Mesenchymal stem cell (in vitro differentiated cells and primary cell): ENCODE measurements at regions not wholly inside any gene's neighbourhood (a gene's known extent, or its start where the extent isn't known, plus 50 kb on each side); places are given as distances from the start of the nearest gene placed in this dataset.

Experiments
- DNase-seq: peaks from one replicate; pipeline ENCODE4 v3.0.0-alpha.2; 2013
- H2AFZ ChIP-seq: one replicate; pipeline ENCODE4 v1.6.1; 2013; ENCODE audit warnings: low read depth, mild to moderate bottlenecking, control low read depth, inconsistent platforms, low read length, moderate library complexity
- H2AK5ac ChIP-seq: 2 replicates; pipeline ENCODE4 v1.6.1; 2013; ENCODE audit warnings: low read length, moderate library complexity, mild to moderate bottlenecking, inconsistent platforms; ENCODE audit not compliant: severe bottlenecking
- H2BK120ac ChIP-seq: one replicate; pipeline ENCODE4 v1.6.1; 2013; ENCODE audit warnings: low read depth, mild to moderate bottlenecking, inconsistent platforms, low read length, moderate library complexity
- H2BK12ac ChIP-seq, 2 experiments: one replicate each; pipeline ENCODE4 v1.6.1; 2013; ENCODE audit warnings: inconsistent platforms in 2 of 2, low read length in 2 of 2, mild to moderate bottlenecking in 2 of 2, moderate library complexity in 2 of 2, control low read depth in 1 of 2
- H2BK15ac ChIP-seq: one replicate; pipeline ENCODE4 v1.6.1; 2013; ENCODE audit warnings: mild to moderate bottlenecking, low read depth, inconsistent platforms; ENCODE audit not compliant: poor library complexity, severe bottlenecking
- H2BK5ac ChIP-seq: 2 replicates; pipeline ENCODE4 v1.6.1; 2013; ENCODE audit warnings: low read depth, mild to moderate bottlenecking, low read length, control low read depth, inconsistent platforms; ENCODE audit not compliant: poor library complexity, severe bottlenecking
- H3K14ac ChIP-seq, 2 experiments: one replicate each; pipeline ENCODE4 v1.6.1; 2013; ENCODE audit warnings: inconsistent platforms in 2 of 2, low read length in 2 of 2, control low read depth in 1 of 2, mild to moderate bottlenecking in 1 of 2, moderate library complexity in 1 of 2
- H3K18ac ChIP-seq, 2 experiments: one replicate each; pipeline ENCODE4 v1.6.1; 2013; ENCODE audit warnings: inconsistent platforms in 2 of 2, low read length in 2 of 2, control low read depth in 1 of 2, low read depth in 1 of 2, mild to moderate bottlenecking in 1 of 2
- H3K23ac ChIP-seq, 2 experiments: one replicate each; pipeline ENCODE4 v1.6.1; 2013; ENCODE audit warnings: inconsistent platforms in 2 of 2, low read length in 2 of 2, mild to moderate bottlenecking in 2 of 2, moderate library complexity in 2 of 2, control low read depth in 1 of 2
- H3K27ac ChIP-seq: 2 replicates; pipeline ENCODE4 v1.5.1; 2013; ENCODE audit warnings: mild to moderate bottlenecking, moderate library complexity, low read length, control low read depth, inconsistent platforms; ENCODE audit not compliant: poor library complexity, severe bottlenecking
- H3K27me3 ChIP-seq, 2 experiments: 2 replicates each; pipeline versions ENCODE4 v1.6.1 to v1.7.0; 2013; ENCODE audit warnings: low read length in 2 of 2, mild to moderate bottlenecking in 2 of 2, moderate library complexity in 2 of 2, control low read depth in 1 of 2, inconsistent platforms in 1 of 2; ENCODE audit not compliant: control insufficient read depth in 1 of 2, insufficient read depth in 1 of 2
- H3K36me3 ChIP-seq, 2 experiments: 2 replicates each; pipeline versions ENCODE4 v1.6.1 to v1.7.0; 2013; ENCODE audit warnings: low read length in 2 of 2, control low read depth in 1 of 2, inconsistent platforms in 1 of 2, low read depth in 1 of 2, mild to moderate bottlenecking in 1 of 2; ENCODE audit not compliant: insufficient read depth in 2 of 2, control insufficient read depth in 1 of 2
- H3K4ac ChIP-seq, 2 experiments: one replicate each; pipeline ENCODE4 v1.6.1; 2013; ENCODE audit warnings: inconsistent platforms in 2 of 2, low read length in 2 of 2, mild to moderate bottlenecking in 2 of 2, moderate library complexity in 2 of 2, control low read depth in 1 of 2, low read depth in 1 of 2
- H3K4me1 ChIP-seq: 2 replicates; pipeline ENCODE4 v1.6.1; 2013; ENCODE audit warnings: low read depth, low read length, control low read depth; ENCODE audit not compliant: control insufficient read depth, insufficient read depth
- H3K4me2 ChIP-seq: 2 replicates; pipeline ENCODE4 v1.6.1; 2013; ENCODE audit warnings: low read length, mild to moderate bottlenecking, inconsistent platforms; ENCODE audit not compliant: poor library complexity, severe bottlenecking
- H3K4me3 ChIP-seq, 2 experiments: 2 replicates each; pipeline versions ENCODE4 v1.5.1 to v1.7.0; 2013; ENCODE audit warnings: low read length in 2 of 2, mild to moderate bottlenecking in 2 of 2, control low read depth in 1 of 2, low read depth in 1 of 2; ENCODE audit not compliant: insufficient read depth in 1 of 2
- H3K79me1 ChIP-seq: replicated peaks from 2 replicates; pipeline ENCODE4 v1.6.1; 2013; ENCODE audit warnings: mild to moderate bottlenecking, control low read depth, low read length, inconsistent platforms; ENCODE audit not compliant: poor library complexity, severe bottlenecking
- H3K9ac ChIP-seq: 2 replicates; pipeline ENCODE4 v1.7.0; 2013; ENCODE audit warnings: mild to moderate bottlenecking, low read length, moderate library complexity
- H3K9me3 ChIP-seq: 2 replicates; pipeline ENCODE4 v1.7.0; 2013; ENCODE audit warnings: mild to moderate bottlenecking, low read length; ENCODE audit not compliant: control insufficient read depth
- H4K8ac ChIP-seq: one replicate; pipeline ENCODE4 v1.6.1; 2013; ENCODE audit warnings: inconsistent platforms, mild to moderate bottlenecking, low read length, moderate library complexity
- H4K91ac ChIP-seq: one replicate; pipeline ENCODE4 v1.6.1; 2013; ENCODE audit warnings: mild to moderate bottlenecking, low read length, inconsistent platforms
- WGBS: methylation state at CpG from one replicate; pipeline ENCODE4 v1.1.7; 2013; ENCODE audit warnings: mixed read lengths; 5-methylcytosine and 5-hydroxymethylcytosine counted together

- H3K4me1 ChIP-seq, result no peaks in the 10 kb centered on the region
- H3K9ac ChIP-seq, result no peak overlapping the region
- no peak overlapping the region for H2BK15ac ChIP-seq
- H2AK5ac ChIP-seq, result no peak overlapping the region
- no peak for DNase-seq
- H3K4ac ChIP-seq, result no peak overlapping the region
- H2BK12ac ChIP-seq, result no peak overlapping the region
- H3K4me3 ChIP-seq, result no peak overlapping the region
- H4K8ac ChIP-seq, result no peak overlapping the region
- H3K18ac ChIP-seq, result no peak overlapping the region
- no peak overlapping the region for H3K4me2 ChIP-seq
- no peak overlapping the region for H2AFZ ChIP-seq
- H2BK120ac ChIP-seq, result no peak overlapping the region
- no peaks in the 10 kb centered on the region for H3K36me3 ChIP-seq
- no peak overlapping the region for H2BK5ac ChIP-seq
- H3K27me3 ChIP-seq, result no peaks in the 10 kb centered on the region
- H3K14ac ChIP-seq, result no peak overlapping the region
- H3K79me1 ChIP-seq, result no peaks in the 10 kb centered on the region
- H3K23ac ChIP-seq, result no peak overlapping the region
- no peak overlapping the region for H3K27ac ChIP-seq
- no peak overlapping the region for H4K91ac ChIP-seq
- H3K9me3 ChIP-seq, result no peaks in the 10 kb centered on the region
Observed at GRCh38 chr7:109835577-109835976, 1255.3 kb upstream of the LRRN3 start.

GRCh38 chr7:109836016-109836415, 1254.9 kb upstream of the LRRN3 start:
- Histone ChIP-seq H3K27me3 (no peaks in the 10 kb centered on the region), H3K9ac (no peak overlapping the region), H3K4me2 (no peak overlapping the region), H4K91ac (no peak overlapping the region), H4K8ac (no peak overlapping the region), H2BK12ac (no peak overlapping the region), H2AFZ (no peak overlapping the region), H2BK15ac (no peak overlapping the region), H2AK5ac (no peak overlapping the region), H3K79me1 (no peaks in the 10 kb centered on the region), H3K36me3 (no peaks in the 10 kb centered on the region), H3K9me3 (no peaks in the 10 kb centered on the region), H3K23ac (no peak overlapping the region), H2BK120ac (no peak overlapping the region), H3K4me3 (no peak overlapping the region), H3K27ac (no peak overlapping the region), H3K4me1 (no peaks in the 10 kb centered on the region), H2BK5ac (no peak overlapping the region), H3K18ac (no peak overlapping the region), H3K14ac (no peak overlapping the region), H3K4ac (no peak overlapping the region)
- WGBS, result 100% methylated on average over 1 of the region's 3 CpGs
- DNase-seq, result no peak

- H3K4me2 ChIP-seq, result no peak overlapping the region
- no peak for DNase-seq
- 78% methylated on average over 4 of the region's 4 CpGs for WGBS
Observed at GRCh38 chr7:109842386-109842785, 1248.5 kb upstream of the LRRN3 start.

GRCh38 chr7:109844362-109844761, 1246.6 kb upstream of the LRRN3 start:
- H3K4me1 ChIP-seq, result no peaks in the 10 kb centered on the region
- no peak overlapping the region for H2AFZ ChIP-seq
- no peaks in the 10 kb centered on the region for H3K79me1 ChIP-seq
- H3K27ac ChIP-seq, result no peak overlapping the region
- peak; percentile 5 for DNase-seq
- H3K14ac ChIP-seq, result no peak overlapping the region
- H4K8ac ChIP-seq, result no peak overlapping the region
- no peak overlapping the region for H3K4me2 ChIP-seq
- no peak overlapping the region for H2BK5ac ChIP-seq
- no peaks in the 10 kb centered on the region for H3K9me3 ChIP-seq
- no peak overlapping the region for H3K4me3 ChIP-seq
- H3K4ac ChIP-seq, result no peak overlapping the region
- H4K91ac ChIP-seq, result no peak overlapping the region
- H2BK120ac ChIP-seq, result no peak overlapping the region
- H3K18ac ChIP-seq, result no peak overlapping the region
- H3K23ac ChIP-seq, result no peak overlapping the region
- no peak overlapping the region for H2BK15ac ChIP-seq
- H3K27me3 ChIP-seq, result no peaks in the 10 kb centered on the region
- no peaks in the 10 kb centered on the region for H3K36me3 ChIP-seq
- no peak overlapping the region for H2AK5ac ChIP-seq
- H3K9ac ChIP-seq, result no peak overlapping the region
- H2BK12ac ChIP-seq, result no peak overlapping the region

More at GRCh38 chr7:109842386-109842785, 1248.5 kb upstream of the LRRN3 start:
- H3K9ac ChIP-seq, result no peak overlapping the region
- H3K4me1 ChIP-seq, result no peaks in the 10 kb centered on the region
- H2BK5ac ChIP-seq, result no peak overlapping the region
- H2BK120ac ChIP-seq, result no peak overlapping the region
- no peak overlapping the region for H3K27ac ChIP-seq
- H2BK15ac ChIP-seq, result no peak overlapping the region
- H2AFZ ChIP-seq, result no peak overlapping the region
- no peaks in the 10 kb centered on the region for H3K79me1 ChIP-seq
- no peak overlapping the region for H3K18ac ChIP-seq
- H3K4me3 ChIP-seq, result no peak overlapping the region
- H3K36me3 ChIP-seq, result no peaks in the 10 kb centered on the region
- H2BK12ac ChIP-seq, result no peak overlapping the region
- no peaks in the 10 kb centered on the region for H3K9me3 ChIP-seq
- no peak overlapping the region for H4K8ac ChIP-seq
- no peaks in the 10 kb centered on the region for H3K27me3 ChIP-seq
- H3K4ac ChIP-seq, result no peak overlapping the region
- no peak overlapping the region for H3K14ac ChIP-seq
- H2AK5ac ChIP-seq, result no peak overlapping the region
- H4K91ac ChIP-seq, result no peak overlapping the region
- no peak overlapping the region for H3K23ac ChIP-seq
